ENCODE measurements at regions not wholly inside any gene's neighbourhood (a gene's known extent, or its start where the extent isn't known, plus 50 kb on each side); places are given as distances from the start of the nearest gene placed in this dataset.

GRCh38 chr1:234975941-234976860, 152.4 kb downstream of the TOMM20 start (continued):
- TF ChIP-seq ZBTB38 (CRISPR knock-in tag; IDR thresholded peaks at IDR 0.05) (no peak), ZNF34 (CRISPR knock-in tag; IDR thresholded peaks at IDR 0.05; ENCODE audit: borderline replicate concordance) (no peak), ZNF563 (CRISPR knock-in tag; IDR thresholded peaks at IDR 0.05) (0 out of 2 replicates have a peak, but pooled peaks have one; percentile 46), ATRX (CRISPR knock-in tag; IDR thresholded peaks at IDR 0.05; ENCODE audit: borderline replicate concordance) (no peak), CENPT (CRISPR knock-in tag; IDR thresholded peaks at IDR 0.05; ENCODE audit: low read depth) (no peak), NR2F6 (IDR thresholded peaks at IDR 0.05) (peak; percentile 52), NR2F6 (CRISPR knock-in tag; IDR thresholded peaks at IDR 0.05) (peak; percentile 72), RERE (CRISPR knock-in tag; IDR thresholded peaks at IDR 0.05; ENCODE audit: low read depth) (peak; percentile 60; the same call in 1 of the 2 replicates), TBX2 (CRISPR knock-in tag; IDR thresholded peaks at IDR 0.05; ENCODE audit: borderline replicate concordance) (peak; percentile 54; the same call in 1 of the 2 replicates), MTF1 (CRISPR knock-in tag; IDR thresholded peaks at IDR 0.05) (no peak), ZNF205 (CRISPR knock-in tag; IDR thresholded peaks at IDR 0.05) (peak; percentile 70; the same call in 1 of the 2 replicates), AGO1 (IDR thresholded peaks at IDR 0.05; ENCODE audit: low read depth, low read length, poor library complexity, severe bottlenecking) (no peak), FOXC1 (CRISPR knock-in tag; IDR thresholded peaks at IDR 0.05; ENCODE audit: borderline replicate concordance) (no peak), MBNL3 (CRISPR knock-in tag; conservative IDR thresholded peaks at IDR 0.05) (no peak), ZKSCAN5 (CRISPR knock-in tag; IDR thresholded peaks at IDR 0.05) (no peak), ZC3H13 (CRISPR knock-in tag; IDR thresholded peaks at IDR 0.05) (peak; percentile 26; the same call in 1 of the 2 replicates), ZNF33A (CRISPR knock-in tag; IDR thresholded peaks at IDR 0.05; ENCODE audit: borderline replicate concordance) (no peak), MED1 (CRISPR knock-in tag; IDR thresholded peaks at IDR 0.05) (peak; percentile 98), PHB2 (IDR thresholded peaks at IDR 0.05; ENCODE audit: partially characterized antibody) (no peak), USF2 (IDR thresholded peaks at IDR 0.05; ENCODE audit: low read depth, low read length) (no peak), USF2 (CRISPR knock-in tag; IDR thresholded peaks at IDR 0.05; ENCODE audit: borderline replicate concordance) (no peak)
- TF ChIP-seq, protein P1, sequence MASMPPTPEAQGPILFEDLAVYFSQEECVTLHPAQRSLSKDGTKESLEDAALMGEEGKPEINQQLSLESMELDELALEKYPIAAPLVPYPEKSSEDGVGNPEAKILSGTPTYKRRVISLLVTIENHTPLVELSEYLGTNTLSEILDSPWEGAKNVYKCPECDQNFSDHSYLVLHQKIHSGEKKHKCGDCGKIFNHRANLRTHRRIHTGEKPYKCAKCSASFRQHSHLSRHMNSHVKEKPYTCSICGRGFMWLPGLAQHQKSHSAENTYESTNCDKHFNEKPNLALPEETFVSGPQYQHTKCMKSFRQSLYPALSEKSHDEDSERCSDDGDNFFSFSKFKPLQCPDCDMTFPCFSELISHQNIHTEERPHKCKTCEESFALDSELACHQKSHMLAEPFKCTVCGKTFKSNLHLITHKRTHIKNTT (CRISPR knock-in tag; IDR thresholded peaks at IDR 0.05): no peak
